GM12892 (cell line): ENCODE measurements at regions not wholly inside any gene's neighbourhood (a gene's known extent, or its start where the extent isn't known, plus 50 kb on each side); places are given as distances from the start of the nearest gene placed in this dataset.

ENCODE experiments used
- POLR2A ChIP-seq: IDR thresholded peaks from 2 replicates; pipeline ENCODE4 v1.6.1; 2011; ENCODE audit warnings: low read depth, low read length, control low read depth
- POLR2AphosphoS5 ChIP-seq: IDR thresholded peaks from 2 replicates; pipeline ENCODE4 v1.6.1; 2011; ENCODE audit warnings: low read depth, low read length, control low read depth

DNA sequence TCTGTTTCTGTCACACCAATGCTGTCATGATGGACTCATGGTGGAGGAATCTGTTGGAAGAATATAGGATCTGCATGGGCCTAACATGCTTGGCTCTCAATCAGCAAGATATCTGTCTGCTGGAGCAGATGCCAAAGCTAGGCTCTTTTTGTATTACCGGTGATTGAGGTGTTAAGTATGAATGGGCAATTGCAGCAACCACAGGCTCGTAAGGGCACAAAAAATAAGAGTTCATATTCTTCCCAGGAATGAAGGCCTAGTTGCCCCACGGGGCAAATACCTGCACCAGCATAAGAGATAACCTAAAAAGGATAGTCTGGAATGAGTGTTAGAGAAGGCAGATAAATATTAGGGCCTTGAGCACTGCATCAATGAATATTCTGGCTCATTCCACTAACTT, 679.5 kb upstream of the COX7C start:
- TF ChIP-seq POLR2A (no peak), POLR2AphosphoS5 (no peak)
